GM21717 (cell line): ENCODE measurements at regions not wholly inside any gene's neighbourhood (a gene's known extent, or its start where the extent isn't known, plus 50 kb on each side); places are given as distances from the start of the nearest gene placed in this dataset.

Experiments used
- ATAC-seq: cut with Tn5 transposase; IDR thresholded peaks from one replicate; pipeline ENCODE4 v1.9.1; 2021; ENCODE audit warnings: mild to moderate bottlenecking, moderate library complexity; ENCODE audit not compliant: unreplicated experiment

DNA sequence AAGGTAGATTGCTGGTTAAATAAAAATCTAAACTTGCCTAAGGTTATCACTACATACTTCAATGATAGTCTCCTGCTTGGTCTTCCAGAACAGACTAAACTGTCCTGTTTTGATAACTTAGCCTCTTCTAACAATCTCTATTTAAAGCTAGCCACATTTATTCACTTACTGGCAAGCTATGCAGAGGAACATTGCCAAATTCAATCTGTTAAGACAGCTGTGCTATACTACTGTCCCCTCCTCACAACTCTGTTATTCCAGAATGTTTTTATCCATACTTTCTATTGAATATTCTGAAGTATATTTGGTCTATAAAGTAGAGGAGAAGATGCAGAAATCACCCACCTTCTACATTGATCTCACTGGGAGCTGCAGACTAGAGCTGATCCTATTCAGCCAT lies 594.0 kb upstream of the CCDC54 start:
- no peak for ATAC-seq

DNA sequence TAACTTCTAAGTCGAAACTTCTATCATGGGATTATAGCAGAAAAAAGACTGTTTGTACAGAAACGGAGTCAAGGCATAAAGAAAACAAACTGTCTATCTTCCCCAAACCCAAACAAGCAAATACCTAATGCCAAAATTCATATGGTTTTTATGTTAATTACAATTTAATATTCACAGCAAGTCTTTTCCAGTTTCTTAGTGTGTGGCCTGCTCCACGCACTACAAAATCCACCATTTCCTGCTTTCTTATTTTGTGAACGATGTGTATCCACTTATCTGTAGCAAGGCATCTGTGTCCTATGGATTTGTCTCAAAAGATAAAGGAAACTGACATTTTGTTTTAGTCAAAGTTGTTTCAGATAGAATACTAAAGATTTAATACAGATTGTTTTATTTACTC lies 588.0 kb upstream of the CCDC54 start:
- ATAC-seq = no peak

DNA sequence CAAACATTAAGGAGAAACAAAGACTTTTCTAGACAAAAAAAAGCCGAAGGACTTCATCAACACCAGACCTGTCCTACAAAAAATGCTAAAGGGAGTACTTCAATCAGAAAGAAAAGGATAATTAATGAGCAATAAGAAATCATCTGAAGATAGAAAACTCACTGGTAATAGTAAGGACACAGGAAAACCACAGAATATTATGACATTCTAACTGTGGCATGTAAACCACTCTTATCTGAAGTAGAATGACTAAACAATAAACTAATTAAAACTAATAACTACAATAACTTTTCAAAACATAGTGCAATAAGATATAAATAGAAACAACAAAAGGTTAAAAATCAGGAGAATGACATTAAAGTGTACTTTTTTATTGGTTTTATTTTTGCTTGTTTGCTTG lies 584.5 kb upstream of the CCDC54 start:
- no peak for ATAC-seq

DNA sequence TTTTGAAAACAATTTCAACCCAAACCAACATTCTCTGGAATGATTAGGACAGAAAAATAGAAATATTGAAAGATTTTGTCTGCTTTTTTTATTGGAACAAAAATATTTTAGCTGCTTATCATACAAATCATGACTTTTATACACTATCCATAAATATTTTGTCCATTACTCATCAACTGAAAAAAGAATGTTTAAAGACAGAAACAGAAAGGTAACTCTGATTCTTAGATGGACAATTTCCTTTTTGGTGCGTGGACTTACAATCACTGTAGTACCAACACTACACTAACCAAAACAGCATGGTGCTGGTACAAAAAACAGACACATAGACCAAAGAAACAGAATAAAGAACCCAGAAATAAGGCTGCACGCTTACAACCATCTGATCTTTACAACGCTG lies 582.8 kb upstream of the CCDC54 start:
- no peak for ATAC-seq

DNA sequence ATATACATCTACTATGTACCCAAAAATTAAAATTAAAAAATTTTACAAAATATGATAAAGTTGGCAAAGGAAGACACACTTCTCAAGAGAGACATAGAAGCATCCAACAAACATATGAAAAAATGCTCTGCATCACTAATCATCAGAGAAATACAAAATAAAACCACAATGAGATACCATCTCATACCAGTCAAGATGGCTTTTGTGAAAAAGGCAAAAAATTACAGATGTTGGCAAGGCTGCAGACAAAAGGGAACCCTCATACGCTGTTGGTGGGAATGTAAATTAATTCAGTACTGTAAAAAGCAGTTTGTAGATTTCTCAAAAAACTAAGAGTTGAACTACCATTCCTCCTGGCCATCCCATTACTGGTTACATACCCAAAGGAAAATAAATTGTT lies 581.7 kb upstream of the CCDC54 start:
- ATAC-seq = no peak

DNA sequence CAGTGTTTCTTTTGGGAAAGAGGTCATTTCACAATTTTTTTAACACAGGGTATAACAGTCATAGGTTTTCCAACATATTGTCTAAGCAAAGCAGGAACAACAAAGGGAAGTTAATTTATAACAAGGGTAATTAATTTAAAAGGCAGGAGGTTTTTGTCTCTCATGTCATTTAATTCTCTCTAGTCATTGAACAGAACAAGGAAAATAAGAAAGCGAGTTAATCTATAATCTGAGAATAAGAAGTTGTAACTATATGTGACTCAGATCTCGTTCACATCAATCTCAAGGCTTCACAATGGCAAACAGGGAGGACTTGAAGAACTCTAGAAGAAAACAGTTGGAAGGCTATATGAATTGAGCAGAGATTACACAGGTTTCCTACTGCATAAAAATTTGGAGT lies 579.8 kb upstream of the CCDC54 start:
- ATAC-seq = no peak

DNA sequence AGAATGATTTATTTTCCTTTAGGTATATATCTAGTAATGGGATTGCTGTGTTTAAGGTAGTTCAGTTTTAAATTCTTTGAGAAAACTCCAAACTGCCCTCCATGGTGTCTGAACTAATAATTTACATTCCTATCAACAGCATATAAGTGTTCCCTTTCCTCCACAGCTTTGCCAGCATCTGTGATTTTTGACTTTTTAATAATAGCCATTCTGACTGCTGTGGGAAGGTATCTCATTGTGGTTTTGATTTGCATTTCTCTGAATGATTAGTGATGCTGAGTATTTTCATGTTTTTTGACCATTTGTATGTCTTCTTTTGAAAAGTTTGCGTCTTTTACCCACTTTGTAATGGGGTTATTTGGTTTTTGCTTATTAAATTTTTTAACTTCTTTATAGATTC lies 571.6 kb upstream of the CCDC54 start:
- ATAC-seq = no peak

DNA sequence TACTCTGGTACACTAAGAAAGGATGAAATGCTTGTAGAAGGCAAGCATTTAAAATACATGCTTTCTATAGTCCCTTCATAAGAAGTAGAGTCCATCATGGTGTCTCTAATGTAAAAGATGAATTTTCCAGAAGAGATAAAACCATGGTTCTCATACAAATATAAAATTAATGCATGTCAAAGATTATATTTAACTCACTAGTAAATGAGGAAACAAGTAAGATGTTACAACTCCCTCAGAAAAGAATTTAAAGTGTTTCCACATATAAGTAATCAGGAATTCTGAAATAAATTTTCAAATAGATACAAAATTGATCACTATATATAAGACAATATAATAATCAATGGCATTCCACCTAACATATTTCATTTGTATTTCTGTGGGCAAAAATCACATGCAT lies 570.3 kb upstream of the CCDC54 start:
- ATAC-seq = no peak

DNA sequence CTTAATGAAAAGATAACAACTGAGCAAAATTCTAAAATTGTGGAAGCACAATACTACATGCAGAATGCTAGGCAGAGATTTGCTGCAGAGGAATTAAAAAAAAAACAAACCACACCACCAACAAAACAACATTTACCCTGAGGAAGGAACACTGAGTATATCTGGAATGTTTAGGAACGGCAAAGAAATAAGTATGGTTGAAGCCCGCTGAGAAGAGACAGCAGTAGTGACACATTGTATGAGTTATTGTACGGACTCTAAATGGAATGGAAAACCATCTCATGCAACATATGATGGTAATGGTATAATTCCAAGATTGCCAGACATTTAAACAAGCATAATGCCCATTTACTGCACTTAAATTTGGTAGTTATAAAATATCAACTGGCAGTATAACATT lies 568.2 kb upstream of the CCDC54 start:
- no peak for ATAC-seq

DNA sequence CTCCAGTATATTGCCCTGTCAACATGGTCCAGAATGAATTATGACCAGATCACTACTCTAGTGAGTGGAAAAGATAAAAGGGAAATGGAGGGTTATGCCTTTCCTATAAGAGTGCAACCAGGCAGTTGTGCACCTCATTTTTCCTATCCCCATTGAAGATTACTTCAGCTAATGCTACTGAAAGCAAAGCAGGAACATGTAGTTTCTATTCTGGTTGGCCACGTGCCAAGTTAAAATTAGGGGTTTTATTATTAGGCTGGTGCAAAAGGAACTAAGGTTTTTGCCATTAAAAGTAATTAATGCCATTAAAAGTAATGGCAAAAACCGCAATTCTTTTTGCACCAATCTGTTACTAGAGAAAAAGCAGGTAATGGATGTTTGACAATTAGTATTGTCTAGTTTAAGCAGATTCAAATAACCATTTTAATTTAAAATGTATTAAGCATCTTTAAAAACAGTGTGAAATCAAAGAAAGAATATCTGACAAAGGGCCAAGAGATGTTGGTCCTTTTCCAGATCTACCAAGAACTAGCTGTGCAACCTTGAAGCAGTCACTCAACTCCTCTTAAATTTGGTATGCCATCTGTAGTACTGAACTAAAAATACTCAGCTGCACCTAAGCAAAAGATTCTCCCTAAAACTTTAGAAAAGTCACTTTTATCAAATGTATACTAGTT lies 567.5 kb upstream of the CCDC54 start:
- ATAC-seq = no peak

DNA sequence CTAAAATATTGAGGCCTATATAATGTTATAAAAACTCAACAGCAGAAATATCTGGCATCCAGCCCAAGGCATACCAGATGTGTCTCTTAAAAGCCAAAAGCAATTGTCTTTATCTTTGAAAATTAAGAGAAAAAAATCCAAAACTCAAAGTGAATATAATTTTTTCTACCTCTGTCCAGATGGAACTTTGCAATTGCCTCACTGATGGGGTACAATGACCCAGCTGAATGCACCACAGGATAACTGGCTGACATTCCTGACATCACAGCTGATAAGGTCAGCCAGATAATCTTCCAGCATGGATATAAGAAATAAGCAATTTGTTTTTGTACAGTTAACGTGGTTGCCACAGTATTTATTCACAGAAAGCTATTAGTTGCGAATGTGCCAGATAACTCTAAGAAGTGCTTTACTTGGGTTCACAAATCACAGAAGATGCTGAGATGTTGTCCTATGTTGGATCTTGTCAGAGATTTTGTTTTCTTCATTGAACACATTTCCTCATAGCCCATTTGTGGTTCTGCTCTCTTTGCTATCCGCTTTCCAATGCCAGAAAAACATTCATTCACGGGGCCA lies 566.9 kb upstream of the CCDC54 start:
- no peak for ATAC-seq

DNA sequence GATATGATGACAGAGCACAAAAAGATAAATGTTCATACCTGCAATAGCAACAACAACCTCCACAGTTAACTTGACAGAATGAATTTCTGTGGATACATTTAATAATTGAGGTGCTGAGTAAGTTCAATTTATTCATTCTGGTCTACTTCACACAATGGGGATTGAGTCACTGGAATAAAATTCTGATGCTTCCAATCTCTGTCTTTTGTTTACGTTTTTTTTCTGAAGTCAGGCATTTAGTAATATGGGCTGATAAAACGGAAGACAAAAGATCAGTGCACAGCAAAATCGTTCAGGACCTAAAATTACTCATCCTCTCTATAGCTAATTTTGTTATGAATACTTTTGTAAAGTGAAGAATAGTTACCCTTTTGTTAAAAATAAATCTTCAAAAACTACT lies 565.9 kb upstream of the CCDC54 start:
- no peak for ATAC-seq

DNA sequence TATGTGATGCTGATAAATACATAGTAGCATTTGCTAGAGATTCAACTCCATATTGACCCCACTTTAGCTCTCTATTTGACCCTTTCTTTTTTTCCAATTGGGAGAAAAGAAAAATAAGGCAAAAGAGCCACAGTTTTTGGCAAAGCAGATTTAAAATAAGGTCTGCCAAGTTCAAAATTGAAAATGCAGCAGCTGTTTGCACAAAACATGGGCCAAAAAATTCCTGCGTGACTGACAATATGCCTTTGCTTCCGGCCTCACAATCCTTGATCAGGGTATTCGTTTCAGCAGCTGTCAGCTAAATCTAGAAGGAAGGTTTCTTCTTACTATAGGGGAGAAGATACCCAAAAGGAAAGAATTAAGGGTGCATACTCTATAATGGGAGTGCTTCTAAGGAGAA lies 563.5 kb upstream of the CCDC54 start:
- no peak for ATAC-seq

DNA sequence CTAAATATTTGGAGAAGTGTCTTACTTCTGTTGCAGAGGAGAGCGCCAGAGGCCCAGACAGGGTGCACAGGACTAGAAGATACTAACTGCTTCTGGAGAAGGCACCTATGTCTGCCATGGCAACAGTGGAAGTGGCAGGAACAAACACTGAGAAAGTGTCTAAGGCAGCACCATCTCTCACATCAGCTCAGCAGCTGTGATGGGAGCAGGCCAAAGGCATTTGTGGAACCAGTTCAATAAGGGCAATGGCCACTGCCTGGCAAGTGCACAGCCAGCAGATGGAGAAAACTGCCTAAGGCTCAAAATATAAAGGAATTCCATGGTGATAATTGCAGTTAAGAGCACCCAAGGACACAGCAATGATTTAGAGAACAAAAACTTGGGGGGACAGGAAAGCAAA lies 563.0 kb upstream of the CCDC54 start:
- ATAC-seq = no peak

DNA sequence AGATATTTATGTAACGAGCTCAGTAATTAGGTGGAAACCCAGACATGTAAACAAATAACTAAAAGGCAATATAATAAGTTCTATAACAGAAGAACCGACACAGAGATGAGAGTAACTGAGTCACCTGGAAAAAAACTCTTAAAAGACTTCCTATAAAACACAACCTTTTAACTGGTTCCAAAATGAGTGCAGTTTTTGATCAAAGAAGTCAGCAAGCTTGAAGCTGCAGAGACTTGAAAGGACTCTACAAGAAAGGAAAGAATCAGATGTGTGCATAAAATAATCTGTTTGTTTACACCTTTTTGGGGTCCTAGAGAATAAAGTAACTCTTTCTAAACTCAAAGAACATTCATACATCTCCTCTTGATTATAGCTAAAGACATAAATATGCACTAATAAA lies 560.4 kb upstream of the CCDC54 start:
- ATAC-seq = no peak

DNA sequence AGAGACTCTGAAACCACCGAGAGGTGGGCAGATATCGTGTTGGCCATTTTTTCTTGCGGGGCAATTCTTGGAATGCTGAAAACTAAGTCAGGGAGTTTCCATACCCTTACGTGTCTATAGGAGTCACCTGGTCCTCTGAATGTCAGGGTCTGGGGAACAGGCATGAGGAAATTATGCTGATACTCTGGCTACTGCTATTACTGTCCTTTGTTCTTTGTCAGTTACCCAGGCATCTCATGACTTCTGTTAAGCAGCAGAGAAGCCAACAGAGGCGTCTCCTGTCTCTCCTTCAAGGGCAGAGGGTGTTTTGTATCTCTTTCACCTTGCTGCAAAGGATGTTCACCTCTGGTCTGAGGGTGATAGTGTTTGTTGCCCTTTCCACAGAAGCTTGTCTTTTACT lies 559.5 kb upstream of the CCDC54 start:
- no peak for ATAC-seq

DNA sequence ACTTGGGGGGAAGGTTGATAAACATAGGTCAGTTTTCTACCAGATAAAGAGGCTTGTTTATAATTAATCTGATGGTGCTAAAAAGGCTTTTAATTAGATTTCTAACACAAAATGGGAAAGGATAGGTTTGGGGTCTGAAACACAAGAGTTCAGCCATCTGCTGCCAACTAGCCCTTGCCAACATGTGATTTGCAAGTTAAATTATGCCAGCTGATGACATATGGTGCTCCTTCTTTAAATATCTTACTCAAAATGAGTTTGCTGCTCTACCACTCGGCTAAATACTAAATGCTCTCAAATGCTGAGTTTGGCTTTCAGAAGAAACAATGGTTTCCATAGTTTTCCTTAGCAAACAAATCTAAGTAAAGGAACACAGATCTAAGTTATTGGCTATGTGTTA lies 557.8 kb upstream of the CCDC54 start:
- no peak for ATAC-seq

DNA sequence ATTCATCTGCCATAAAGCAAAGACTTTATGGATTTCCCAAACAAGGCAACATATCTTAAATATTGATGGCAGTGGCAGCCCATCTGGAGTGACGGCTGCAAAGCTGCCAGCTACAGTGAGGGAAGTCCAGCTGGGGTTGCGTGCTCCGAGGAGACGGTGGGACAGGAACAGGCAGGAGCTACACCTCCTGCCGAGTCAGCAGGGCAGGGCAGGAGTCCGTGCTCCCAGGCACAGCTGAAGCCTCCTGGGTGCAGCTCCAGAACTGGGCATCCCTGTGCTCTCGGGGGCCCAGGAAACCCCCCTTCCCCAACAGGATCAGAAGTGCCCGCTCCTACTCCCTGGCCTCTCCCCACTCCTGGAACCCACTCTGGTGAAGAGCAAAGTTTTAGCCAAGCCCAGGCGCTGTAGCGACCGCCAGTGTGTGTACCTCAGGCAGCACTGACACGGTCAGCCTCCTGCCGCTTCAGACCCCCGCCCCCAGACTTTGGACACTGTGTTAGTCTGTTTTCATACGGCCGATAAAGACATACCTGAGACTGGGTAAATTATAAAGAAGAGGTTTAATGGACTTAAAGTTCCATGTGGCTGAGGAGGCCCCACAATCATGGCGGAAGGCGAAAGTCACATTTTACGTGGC lies 556.4 kb upstream of the CCDC54 start:
- no peak for ATAC-seq

DNA sequence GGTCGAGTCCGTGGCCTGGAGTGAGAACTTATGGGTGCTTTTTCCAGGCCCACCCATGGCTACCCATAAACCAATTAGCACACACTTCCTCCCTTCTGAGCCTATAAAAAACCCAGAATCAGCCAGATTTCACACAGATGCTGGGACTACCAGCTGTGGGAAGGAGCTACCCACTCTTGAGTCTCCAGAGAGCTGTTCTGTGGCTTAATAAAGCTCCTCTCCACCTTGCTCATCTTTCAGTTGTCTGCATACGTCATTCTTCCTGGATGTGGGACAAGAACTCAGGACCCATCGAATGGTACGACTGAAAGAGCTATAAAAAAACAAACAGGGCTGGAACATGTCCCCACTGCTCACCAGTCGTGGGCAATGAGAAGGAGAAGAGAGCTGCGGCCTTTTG lies 555.4 kb upstream of the CCDC54 start:
- no peak for ATAC-seq

DNA sequence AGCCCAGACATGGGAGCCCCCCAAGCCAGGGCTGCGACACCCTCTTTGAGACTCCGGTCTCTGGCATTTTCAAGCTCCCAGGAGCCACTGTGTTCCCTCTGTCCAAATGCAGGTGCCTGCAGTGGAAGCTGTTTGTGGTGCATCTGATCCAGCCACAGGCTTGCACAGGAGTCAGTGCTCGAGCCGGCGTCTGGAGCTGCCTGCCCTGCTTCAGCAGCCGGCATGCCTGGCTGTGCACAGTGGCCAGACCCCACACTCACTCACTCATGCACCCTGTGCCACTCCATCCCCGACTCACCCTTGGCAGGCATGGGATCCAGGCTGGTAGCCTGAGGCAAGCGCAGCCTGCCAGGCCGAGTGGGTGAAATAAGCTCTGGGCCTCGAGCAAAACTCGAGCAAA lies 555.0 kb upstream of the CCDC54 start:
- ATAC-seq = no peak

DNA sequence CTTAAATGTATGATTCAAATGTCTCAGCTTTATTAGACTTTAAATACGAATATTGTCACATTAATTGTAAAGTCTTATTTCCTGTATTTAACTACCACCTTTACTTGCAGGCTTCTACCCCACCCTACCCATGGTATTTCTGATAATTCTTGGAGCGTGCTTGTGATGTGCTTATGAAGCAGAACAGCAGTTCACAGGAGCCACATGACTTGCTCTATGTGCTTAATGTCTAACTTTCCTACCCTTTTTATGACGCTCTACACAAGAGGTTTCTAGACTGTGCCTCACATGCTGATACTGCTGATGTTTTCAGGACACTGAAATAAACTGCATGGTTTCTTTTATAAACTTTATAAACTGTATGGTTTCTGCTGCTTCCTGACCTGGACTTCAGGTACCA lies 553.5 kb upstream of the CCDC54 start:
- no peak for ATAC-seq

DNA sequence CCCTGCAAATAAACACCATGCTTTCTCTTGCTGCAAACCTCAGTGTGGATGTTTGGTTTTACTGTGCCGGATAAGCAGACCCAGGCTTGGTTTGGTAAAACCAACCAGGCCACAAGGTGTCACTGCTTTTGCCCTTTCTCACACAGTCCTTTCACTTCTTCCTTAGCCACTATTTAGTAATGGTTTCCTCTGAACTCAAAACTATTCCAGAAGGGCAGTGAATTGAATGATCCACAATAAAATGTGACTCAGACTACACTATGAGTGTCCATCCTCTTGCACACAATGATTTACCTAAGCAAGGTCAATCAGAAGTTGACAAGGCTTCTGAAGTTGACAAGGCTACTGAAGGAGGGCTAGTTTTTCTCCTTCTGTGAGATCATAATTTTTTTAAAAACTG lies 552.4 kb upstream of the CCDC54 start:
- no peak for ATAC-seq
